HFFc6 (cell line): ENCODE measurements at regions not wholly inside any gene's neighbourhood (a gene's known extent, or its start where the extent isn't known, plus 50 kb on each side); places are given as distances from the start of the nearest gene placed in this dataset.

ENCODE experiments used
- DNase-seq: peaks from one replicate; pipeline ENCODE4 v3.0.0-alpha.2; 2018
- H3K27ac Mint-ChIP-seq: 2 replicates; pipeline ENCODE4 v1.8.0; 2020; ENCODE audit warnings: mild to moderate bottlenecking, mixed read lengths
- H3K27me3 Mint-ChIP-seq: 2 replicates; pipeline ENCODE4 v1.8.0; 2021; ENCODE audit warnings: mild to moderate bottlenecking, moderate library complexity, mixed read lengths; ENCODE audit not compliant: insufficient read depth
- H3K36me3 Mint-ChIP-seq: 2 replicates; pipeline ENCODE4 v1.8.0; 2021; ENCODE audit warnings: low read depth, mixed read lengths
- H3K4me1 Mint-ChIP-seq: 2 replicates; pipeline ENCODE4 v1.8.0; 2020; ENCODE audit warnings: low read depth, mixed read lengths
- H3K4me3 Mint-ChIP-seq: 2 replicates; pipeline ENCODE4 v1.8.0; 2020; ENCODE audit warnings: mild to moderate bottlenecking, moderate library complexity, mixed read lengths
- H3K9me3 Mint-ChIP-seq: 2 replicates; pipeline ENCODE4 v1.8.0; 2020; ENCODE audit warnings: mild to moderate bottlenecking, mixed read lengths
- TF ChIP-seq, protein P1 (sequence below): fragments of 200-600 bp; sonication (generic); IDR thresholded peaks from 2 replicates; pipeline ENCODE4 v1.5.0; 2021; ENCODE audit warnings: antibody characterized with exemption, mild to moderate bottlenecking

DNA sequence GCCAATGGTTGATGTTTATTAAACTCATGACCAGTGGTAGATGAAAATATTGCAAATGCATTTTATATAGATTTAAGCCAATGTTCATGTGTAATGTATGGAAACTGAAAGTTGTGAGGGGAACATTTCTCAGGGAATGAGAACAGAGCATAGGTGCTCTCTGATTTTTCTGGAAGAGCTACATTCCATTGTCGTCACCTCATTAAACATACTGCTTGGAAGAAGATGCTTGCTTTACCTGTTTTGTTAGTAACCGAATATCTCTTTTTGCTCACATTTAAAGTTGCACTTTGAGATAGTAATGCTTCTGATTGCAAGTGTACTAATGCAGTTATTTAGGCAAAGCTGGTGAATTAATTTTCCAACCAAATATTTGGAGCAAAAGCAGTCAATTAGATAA is 93.8 kb upstream of the CLCN4 start:
- Mint-ChIP-seq H3K36me3 (peaks cover 11% of the 10 kb centered on the region; the same call in 1 of the 2 replicates), H3K27me3 (no peaks in the 10 kb centered on the region), H3K4me3 (no peak overlapping the region), H3K9me3 (no peaks in the 10 kb centered on the region), H3K4me1 (no peaks in the 10 kb centered on the region), H3K27ac (no peak overlapping the region)
- no peak for DNase-seq
- TF ChIP-seq, protein P1, sequence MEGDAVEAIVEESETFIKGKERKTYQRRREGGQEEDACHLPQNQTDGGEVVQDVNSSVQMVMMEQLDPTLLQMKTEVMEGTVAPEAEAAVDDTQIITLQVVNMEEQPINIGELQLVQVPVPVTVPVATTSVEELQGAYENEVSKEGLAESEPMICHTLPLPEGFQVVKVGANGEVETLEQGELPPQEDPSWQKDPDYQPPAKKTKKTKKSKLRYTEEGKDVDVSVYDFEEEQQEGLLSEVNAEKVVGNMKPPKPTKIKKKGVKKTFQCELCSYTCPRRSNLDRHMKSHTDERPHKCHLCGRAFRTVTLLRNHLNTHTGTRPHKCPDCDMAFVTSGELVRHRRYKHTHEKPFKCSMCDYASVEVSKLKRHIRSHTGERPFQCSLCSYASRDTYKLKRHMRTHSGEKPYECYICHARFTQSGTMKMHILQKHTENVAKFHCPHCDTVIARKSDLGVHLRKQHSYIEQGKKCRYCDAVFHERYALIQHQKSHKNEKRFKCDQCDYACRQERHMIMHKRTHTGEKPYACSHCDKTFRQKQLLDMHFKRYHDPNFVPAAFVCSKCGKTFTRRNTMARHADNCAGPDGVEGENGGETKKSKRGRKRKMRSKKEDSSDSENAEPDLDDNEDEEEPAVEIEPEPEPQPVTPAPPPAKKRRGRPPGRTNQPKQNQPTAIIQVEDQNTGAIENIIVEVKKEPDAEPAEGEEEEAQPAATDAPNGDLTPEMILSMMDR, result no peak

DNA sequence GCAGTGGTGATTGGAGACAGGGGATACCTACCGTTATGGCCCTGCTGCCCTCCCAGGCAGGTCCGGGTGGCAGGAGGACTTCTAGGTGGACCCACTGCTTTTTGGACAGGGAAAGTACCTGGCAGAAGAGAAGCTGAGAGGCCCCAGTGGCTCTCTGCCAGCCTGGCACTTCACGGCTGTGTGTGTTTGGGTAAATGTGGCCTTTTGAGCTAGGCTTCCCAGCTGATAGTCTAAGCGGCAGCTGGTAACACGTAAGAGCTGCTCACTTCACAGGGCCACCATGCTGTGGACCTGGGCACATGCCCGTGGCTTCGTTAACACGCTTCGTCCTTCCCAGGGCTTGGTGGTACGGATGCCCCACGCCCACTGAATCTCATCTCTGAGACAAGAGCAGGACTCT is 92.0 kb upstream of the CLCN4 start:
- H3K27me3 Mint-ChIP-seq, result no peaks in the 10 kb centered on the region
- no peaks in the 10 kb centered on the region for H3K9me3 Mint-ChIP-seq
- H3K4me1 Mint-ChIP-seq, result no peaks in the 10 kb centered on the region
- H3K4me3 Mint-ChIP-seq, result no peak overlapping the region
- peaks cover 11% of the 10 kb centered on the region; the same call in 1 of the 2 replicates for H3K36me3 Mint-ChIP-seq
- no peak for DNase-seq
- no peak overlapping the region for H3K27ac Mint-ChIP-seq
- TF ChIP-seq, protein P1, result no peak

DNA sequence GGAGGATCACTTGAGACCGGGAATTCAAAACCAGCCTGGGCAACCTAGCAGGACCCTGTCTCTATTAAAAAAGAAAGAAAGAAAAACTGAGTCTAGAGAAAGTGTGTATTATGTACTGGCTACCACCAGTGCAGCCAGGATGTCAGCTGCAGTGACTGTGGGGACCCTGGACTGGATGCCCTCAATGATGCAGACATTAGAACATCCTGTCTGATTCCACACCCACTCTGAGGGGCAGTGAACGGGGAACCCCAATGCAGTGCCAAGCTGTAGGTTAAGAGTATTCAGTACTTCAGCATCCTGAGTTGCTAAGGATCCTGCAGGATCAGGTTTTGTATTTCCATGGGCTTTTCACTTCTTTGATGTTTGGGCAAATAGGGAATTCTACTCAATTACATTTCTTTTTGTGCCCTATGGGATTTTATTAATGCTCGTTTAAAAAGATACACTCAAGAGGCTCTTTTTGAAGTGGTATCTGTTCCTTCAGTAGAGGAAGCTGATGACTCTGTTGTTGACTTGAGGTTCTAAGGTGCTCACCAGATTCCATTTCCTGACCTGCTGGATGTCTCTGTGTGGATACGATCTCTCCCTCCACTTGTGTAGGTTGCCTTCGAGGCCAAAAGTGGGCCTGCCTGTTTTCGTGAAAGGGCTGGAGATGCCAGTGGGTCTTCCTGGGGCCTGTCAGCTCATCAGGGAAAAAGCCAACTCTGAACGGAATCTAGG is 85.9 kb upstream of the CLCN4 start:
- no peak overlapping the region for H3K4me3 Mint-ChIP-seq
- no peak overlapping the region for H3K27ac Mint-ChIP-seq
- H3K36me3 Mint-ChIP-seq, result peaks cover 16% of the 10 kb centered on the region; the same call in 1 of the 2 replicates
- H3K4me1 Mint-ChIP-seq, result no peaks in the 10 kb centered on the region
- TF ChIP-seq, protein P1, result no peak
- DNase-seq, result no peak
- H3K27me3 Mint-ChIP-seq, result no peaks in the 10 kb centered on the region
- H3K9me3 Mint-ChIP-seq, result no peaks in the 10 kb centered on the region

DNA sequence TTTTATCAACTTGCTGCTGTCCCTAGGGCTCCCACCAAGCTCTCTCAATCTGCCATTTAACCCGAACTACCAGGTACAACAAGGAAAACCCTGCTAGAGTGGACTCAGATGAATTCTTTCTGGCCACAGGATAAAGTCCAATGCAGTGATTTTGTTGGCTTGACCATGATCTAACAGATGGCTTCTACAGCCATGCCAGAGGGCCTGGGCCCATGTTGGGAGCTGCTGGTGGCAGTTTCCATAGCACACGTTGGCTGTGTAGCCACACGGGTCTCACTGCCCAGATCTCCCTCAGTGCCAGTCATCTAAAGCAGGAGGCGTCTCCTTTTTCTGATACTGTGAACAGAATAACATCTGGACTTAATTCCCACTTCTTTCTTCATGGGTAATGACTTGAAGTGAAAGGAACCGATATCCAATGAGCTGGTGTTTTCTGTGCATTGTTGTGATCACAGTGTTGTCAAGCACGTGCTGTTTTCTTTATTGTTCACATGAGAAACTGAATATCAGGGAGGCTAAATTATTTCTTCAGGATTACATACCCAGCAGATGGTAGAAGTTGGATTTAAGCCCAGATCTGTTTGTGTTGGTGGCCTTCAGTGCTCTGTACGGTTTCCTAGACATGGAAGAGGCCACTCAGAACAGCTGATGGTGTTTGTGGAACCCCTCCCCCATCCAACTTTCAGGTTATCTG is 85.2 kb upstream of the CLCN4 start:
- TF ChIP-seq, protein P1, result no peak
- H3K4me3 Mint-ChIP-seq, result no peak overlapping the region
- H3K9me3 Mint-ChIP-seq, result no peaks in the 10 kb centered on the region
- peaks cover 12% of the 10 kb centered on the region; the same call in 1 of the 2 replicates for H3K36me3 Mint-ChIP-seq
- no peak overlapping the region for H3K27ac Mint-ChIP-seq
- H3K27me3 Mint-ChIP-seq, result no peaks in the 10 kb centered on the region
- DNase-seq, result no peak
- no peaks in the 10 kb centered on the region for H3K4me1 Mint-ChIP-seq

DNA sequence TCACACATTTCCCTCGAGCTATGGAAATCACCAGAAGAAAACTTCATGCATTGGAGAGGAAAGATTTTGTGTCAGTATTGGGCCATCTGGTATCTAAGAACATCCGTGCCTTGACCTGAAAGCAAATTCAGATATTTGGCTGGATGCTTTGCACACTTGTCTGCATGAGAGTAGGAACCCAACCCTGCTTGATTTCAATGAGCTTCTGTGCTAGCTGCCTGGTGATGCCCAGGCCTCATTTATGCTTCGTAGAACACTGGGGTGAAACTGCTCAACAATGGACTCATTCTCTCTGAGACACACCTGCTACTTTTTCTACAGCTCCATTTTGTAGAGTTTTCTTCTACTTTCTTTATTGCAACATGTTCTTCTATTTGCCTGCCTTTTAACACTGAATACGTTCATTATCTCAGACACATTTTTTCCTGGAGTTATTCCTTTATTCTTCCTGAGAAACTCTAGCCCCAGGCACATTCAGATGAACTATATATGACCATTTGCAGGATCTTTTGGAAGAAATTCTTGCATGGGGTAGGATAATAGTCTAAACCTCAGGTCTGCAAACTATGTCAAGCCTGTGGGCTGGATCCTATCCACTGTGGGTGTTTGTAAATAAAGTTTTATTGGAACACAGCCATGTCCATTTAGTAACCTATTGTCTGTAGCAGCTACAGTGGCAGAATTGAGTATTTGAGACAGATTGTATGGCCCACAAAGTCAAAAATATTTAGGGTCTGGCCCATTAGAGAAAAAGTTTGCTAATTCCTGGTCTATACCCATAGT is 83.8 kb upstream of the CLCN4 start:
- peaks cover 5% of the 10 kb centered on the region; the same call in 1 of the 2 replicates for H3K36me3 Mint-ChIP-seq
- TF ChIP-seq, protein P1, result no peak
- H3K9me3 Mint-ChIP-seq, result no peaks in the 10 kb centered on the region
- DNase-seq, result no peak
- H3K27me3 Mint-ChIP-seq, result no peaks in the 10 kb centered on the region
- peaks cover 11% of the 10 kb centered on the region for H3K4me1 Mint-ChIP-seq
- H3K27ac Mint-ChIP-seq, result no peak overlapping the region
- H3K4me3 Mint-ChIP-seq, result no peak overlapping the region
